Caco-2 (cell line): ENCODE measurements at regions not wholly inside any gene's neighbourhood (a gene's known extent, or its start where the extent isn't known, plus 50 kb on each side); places are given as distances from the start of the nearest gene placed in this dataset.

ENCODE experiments used
- BruUV-seq: library from RNA; stranded (reverse); fragments of 400-500 nt; replicated peaks from 2 replicates; lab custom pipeline; 2021; lab: Mats Ljungman, UMichigan
- CTCF ChIA-PET: fragments of 300-600 bp; sonication (Branson Sonifier 250); formaldehyde crosslinking; loops from one replicate; lab custom pipeline; 2022; ENCODE audit warnings: antibody characterized with exemption; lab: Charles Lee
- POLR2A ChIA-PET: fragments of 300-600 bp; sonication (Branson Sonifier 250); formaldehyde crosslinking; loops from one replicate; lab custom pipeline; 2022; ENCODE audit warnings: antibody characterized with exemption; lab: Charles Lee
- DNase-seq, 2 experiments: peaks; one replicate each; pipeline versions ENCODE4 v3.0.0 to v3.0.0-alpha.2; 2020 to 2022
- H3K27me3 ChIP-seq: replicated peaks from 2 replicates; pipeline ENCODE4 v1.6.0; 2011; ENCODE audit warnings: low read length; ENCODE audit not compliant: control insufficient read depth, insufficient read depth
- H3K36me3 ChIP-seq: 2 replicates; pipeline ENCODE4 v1.5.1; 2011; ENCODE audit warnings: low read length; ENCODE audit not compliant: control insufficient read depth, insufficient read depth
- H3K4me1 ChIP-seq: fragments of 250-450 bp; sonication (Bioruptor Pico); 2 replicates; pipeline ENCODE4 v1.5.1; 2020; ENCODE audit warnings: mild to moderate bottlenecking
- H3K4me3 ChIP-seq: 2 replicates; pipeline ENCODE4 v1.5.1; 2011; ENCODE audit warnings: low read depth, mild to moderate bottlenecking, control low read depth, low read length
- H3K9me3 ChIP-seq: fragments of 250-450 bp; sonication (Bioruptor Pico); 2 replicates; pipeline ENCODE4 v1.5.1; 2020; ENCODE audit warnings: mild to moderate bottlenecking, moderate library complexity
- H3K27ac Mint-ChIP-seq: one replicate; pipeline ENCODE4 v1.8.0; 2022; ENCODE audit warnings: mixed read lengths; ENCODE audit not compliant: unreplicated experiment
- H3K27me3 Mint-ChIP-seq: one replicate; pipeline ENCODE4 v1.8.0; 2022; ENCODE audit warnings: mixed read lengths; ENCODE audit not compliant: insufficient read depth, unreplicated experiment
- H3K36me3 Mint-ChIP-seq: one replicate; pipeline ENCODE4 v1.8.0; 2022; ENCODE audit warnings: mild to moderate bottlenecking, mixed read lengths; ENCODE audit not compliant: insufficient read depth, unreplicated experiment
- H3K4me1 Mint-ChIP-seq: one replicate; pipeline ENCODE4 v1.8.0; 2022; ENCODE audit warnings: low read depth, mixed read lengths; ENCODE audit not compliant: unreplicated experiment
- H3K4me3 Mint-ChIP-seq: one replicate; pipeline ENCODE4 v1.8.0; 2022; ENCODE audit warnings: mild to moderate bottlenecking, moderate library complexity, mixed read lengths; ENCODE audit not compliant: unreplicated experiment
- H3K9me3 Mint-ChIP-seq: one replicate; pipeline ENCODE4 v1.8.0; 2022; ENCODE audit warnings: mixed read lengths; ENCODE audit not compliant: unreplicated experiment
- intact Hi-C: fragments of 100-400 bp; cut with micrococcal nuclease; formaldehyde crosslinking; loops from one replicate; pipeline ENCODE4 v1.10.0; 2022; ENCODE audit not compliant: unreplicated experiment
- TF ChIP-seq, protein P1 (sequence below), 2 experiments: fragments of 200-600 bp in 1 of 2; IDR thresholded peaks; 1 replicate in 1 of 2; 2 replicates in 1 of 2; pipeline versions ENCODE4 v1.5.1 to v1.8.0; 2011 to 2022; ENCODE audit warnings: antibody characterized with exemption in 1 of 2, control low read depth in 1 of 2, inconsistent platforms in 1 of 2, low read depth in 1 of 2, low read length in 1 of 2, mild to moderate bottlenecking in 1 of 2, moderate library complexity in 1 of 2; ENCODE audit not compliant: insufficient read depth in 1 of 2, severe bottlenecking in 1 of 2, unreplicated experiment in 1 of 2

DNA sequence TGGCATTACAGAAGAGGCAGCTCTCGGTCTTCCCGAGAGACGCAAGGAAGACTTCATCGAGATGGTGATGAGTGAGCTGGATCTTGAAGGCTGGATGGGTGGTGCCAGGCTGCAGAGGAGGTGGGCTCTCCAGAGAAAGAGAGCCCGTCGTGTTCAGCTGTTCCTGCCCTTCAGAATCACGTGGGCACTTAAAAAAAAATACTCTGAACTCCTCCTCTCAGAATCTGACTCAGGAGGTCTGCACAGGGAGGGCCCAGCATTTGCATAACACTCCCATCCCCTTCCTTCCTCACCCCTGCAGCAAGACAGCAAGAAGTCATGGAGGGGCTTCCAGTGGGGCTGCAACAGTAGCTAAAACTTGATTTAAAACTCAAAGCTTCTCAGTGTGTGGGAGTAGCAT is 203.0 kb downstream of the ATPSCKMT start:
- Histone ChIP-seq H3K9me3 (peaks cover 13% of the 10 kb centered on the region), H3K27me3 (no peaks in the 10 kb centered on the region), H3K4me1 (no peaks in the 10 kb centered on the region), H3K36me3 (no peaks in the 10 kb centered on the region), H3K4me3 (no peak overlapping the region)
- TF ChIP-seq, protein P1, sequence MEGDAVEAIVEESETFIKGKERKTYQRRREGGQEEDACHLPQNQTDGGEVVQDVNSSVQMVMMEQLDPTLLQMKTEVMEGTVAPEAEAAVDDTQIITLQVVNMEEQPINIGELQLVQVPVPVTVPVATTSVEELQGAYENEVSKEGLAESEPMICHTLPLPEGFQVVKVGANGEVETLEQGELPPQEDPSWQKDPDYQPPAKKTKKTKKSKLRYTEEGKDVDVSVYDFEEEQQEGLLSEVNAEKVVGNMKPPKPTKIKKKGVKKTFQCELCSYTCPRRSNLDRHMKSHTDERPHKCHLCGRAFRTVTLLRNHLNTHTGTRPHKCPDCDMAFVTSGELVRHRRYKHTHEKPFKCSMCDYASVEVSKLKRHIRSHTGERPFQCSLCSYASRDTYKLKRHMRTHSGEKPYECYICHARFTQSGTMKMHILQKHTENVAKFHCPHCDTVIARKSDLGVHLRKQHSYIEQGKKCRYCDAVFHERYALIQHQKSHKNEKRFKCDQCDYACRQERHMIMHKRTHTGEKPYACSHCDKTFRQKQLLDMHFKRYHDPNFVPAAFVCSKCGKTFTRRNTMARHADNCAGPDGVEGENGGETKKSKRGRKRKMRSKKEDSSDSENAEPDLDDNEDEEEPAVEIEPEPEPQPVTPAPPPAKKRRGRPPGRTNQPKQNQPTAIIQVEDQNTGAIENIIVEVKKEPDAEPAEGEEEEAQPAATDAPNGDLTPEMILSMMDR (IDR thresholded peaks at IDR 0.05; ENCODE audit: insufficient read depth in 1 of 2, low read depth in 1 of 2, low read length in 1 of 2, severe bottlenecking in 1 of 2, unreplicated experiment in 1 of 2), result no peak
- Mint-ChIP-seq H3K27ac (no peak overlapping the region), H3K4me3 (no peak overlapping the region), H3K4me1 (no peaks in the 10 kb centered on the region), H3K9me3 (peaks cover 25% of the 10 kb centered on the region), H3K27me3 (no peaks in the 10 kb centered on the region), H3K36me3 (no peaks in the 10 kb centered on the region)
- intact Hi-C loops, result no loop called here
- CTCF ChIA-PET, result interaction anchor here (0.7 kb wide), 1 partner anchor 16 kb away, joined by 5 read pairs; no protein-coding TSS in a partner anchor
- no peak for DNase-seq
- POLR2A ChIA-PET, result no interaction called here
- BruUV-seq, result no TSS peak

DNA sequence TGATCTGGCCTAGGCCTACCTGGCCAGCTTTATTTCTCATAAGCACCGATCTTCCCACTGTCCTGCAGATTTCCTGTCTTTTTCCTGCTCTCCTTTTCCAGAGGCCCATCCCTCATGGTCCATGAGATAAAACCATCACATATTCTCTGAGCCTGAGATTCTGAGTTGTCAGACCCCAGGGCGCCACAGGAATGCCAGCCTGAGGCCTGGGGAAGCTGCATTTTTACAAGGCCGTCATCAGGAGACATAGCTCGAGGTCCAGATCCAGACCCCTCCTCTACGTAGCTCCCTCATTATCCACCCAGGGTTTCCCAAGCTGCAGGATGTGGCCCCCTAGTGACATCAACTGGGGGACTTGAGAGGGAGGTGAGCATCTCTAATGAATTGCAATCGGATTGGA is 204.3 kb downstream of the ATPSCKMT start:
- Histone ChIP-seq H3K4me1 (no peaks in the 10 kb centered on the region), H3K27me3 (no peaks in the 10 kb centered on the region), H3K36me3 (no peaks in the 10 kb centered on the region), H3K9me3 (peaks cover 7% of the 10 kb centered on the region; the same call in 1 of the 2 replicates), H3K4me3 (no peak overlapping the region)
- no peaks in the 10 kb centered on the region for H3K4me1 Mint-ChIP-seq
- intact Hi-C loops, result no loop called here
- POLR2A ChIA-PET, result no interaction called here
- peaks cover 17% of the 10 kb centered on the region for H3K9me3 Mint-ChIP-seq
- BruUV-seq, result no TSS peak
- no peak overlapping the region for H3K4me3 Mint-ChIP-seq
- CTCF ChIA-PET, result no interaction called here
- H3K36me3 Mint-ChIP-seq, result no peaks in the 10 kb centered on the region
- no peaks in the 10 kb centered on the region for H3K27me3 Mint-ChIP-seq
- DNase-seq, result no peak
- no peak overlapping the region for H3K27ac Mint-ChIP-seq
- TF ChIP-seq, protein P1 (IDR thresholded peaks at IDR 0.05; ENCODE audit: insufficient read depth in 1 of 2, low read depth in 1 of 2, low read length in 1 of 2, severe bottlenecking in 1 of 2, unreplicated experiment in 1 of 2), result no peak

DNA sequence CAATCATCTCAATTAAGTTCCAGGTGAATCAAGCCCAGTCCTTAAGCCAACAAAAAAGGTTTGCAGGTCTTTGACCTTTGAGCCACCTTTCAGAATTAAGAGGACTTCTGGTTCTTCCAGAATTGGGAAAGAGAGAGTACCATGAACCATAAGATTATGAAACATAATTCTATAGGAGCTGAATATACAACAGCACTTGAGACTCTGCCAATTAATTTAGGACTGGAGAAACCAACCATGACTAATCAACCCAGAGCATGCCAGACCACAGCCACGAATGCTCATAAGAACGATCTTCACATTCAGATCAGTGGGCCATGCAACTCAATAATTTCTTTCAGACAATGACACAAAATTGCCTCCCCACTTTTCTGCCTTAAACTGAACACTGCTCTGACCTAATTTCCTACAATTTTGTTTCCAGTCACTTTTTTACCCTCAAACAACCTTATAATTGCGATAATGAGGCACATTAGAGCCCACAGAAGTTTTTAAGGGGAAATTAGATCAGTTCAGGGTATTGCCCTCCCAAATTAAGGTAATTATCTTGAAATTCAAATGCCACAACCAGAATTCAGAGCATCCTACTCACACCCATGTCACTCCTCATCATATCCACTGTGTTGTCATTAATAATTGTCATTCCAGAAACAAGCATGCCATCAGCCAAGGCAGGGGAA is 213.4 kb downstream of the ATPSCKMT start:
- Histone ChIP-seq H3K4me1 (no peaks in the 10 kb centered on the region), H3K4me3 (no peak overlapping the region), H3K27me3 (no peaks in the 10 kb centered on the region), H3K9me3 (no peaks in the 10 kb centered on the region), H3K36me3 (no peaks in the 10 kb centered on the region)
- Mint-ChIP-seq H3K9me3 (peaks cover 11% of the 10 kb centered on the region), H3K27ac (no peak overlapping the region), H3K4me3 (no peak overlapping the region), H3K4me1 (no peaks in the 10 kb centered on the region), H3K27me3 (peaks cover 4% of the 10 kb centered on the region), H3K36me3 (no peaks in the 10 kb centered on the region)
- ChIA-PET POLR2A (no interaction called here), CTCF (no interaction called here)
- DNase-seq, result no peak
- no TSS peak for BruUV-seq
- intact Hi-C loops, result loop anchor here (10.0 kb wide), 1 partner anchor 131 kb away; no protein-coding TSS in a partner anchor
- TF ChIP-seq, protein P1 (IDR thresholded peaks at IDR 0.05; ENCODE audit: insufficient read depth in 1 of 2, low read depth in 1 of 2, low read length in 1 of 2, severe bottlenecking in 1 of 2, unreplicated experiment in 1 of 2), result no peak
